Inflammatory macrophage treated with lipopolysaccharide for 4 hours (primary cell): ENCODE measurements at regions not wholly inside any gene's neighbourhood (a gene's known extent, or its start where the extent isn't known, plus 50 kb on each side); places are given as distances from the start of the nearest gene placed in this dataset.
A peak's percentile ranks its signal among the peaks of the same experiment; 100 is the strongest.
"Not testable (repeated sequence)": the region's sequence is repeated elsewhere in the genome, so short reads cannot be mapped to it uniquely, and the experiment has no call there.

ENCODE experiments used
- DNase-seq: peaks from one replicate; pipeline ENCODE4 v3.0.0-alpha.2; 2020

- no peak for DNase-seq
Observed at GRCh38 chr5:101721543-101721942, 574.5 kb downstream of the SLCO4C1 start.

GRCh38 chr5:101720033-101720432 lies 576.1 kb downstream of the SLCO4C1 start:
- no peak for DNase-seq

- no peak for DNase-seq
Observed at GRCh38 chr5:101717721-101718120, 578.4 kb downstream of the SLCO4C1 start.

GRCh38 chr5:101716941-101717340 lies 579.1 kb downstream of the SLCO4C1 start:
- no peak for DNase-seq

- DNase-seq: not testable (repeated sequence)
Observed at GRCh38 chr5:101715790-101716189, 580.3 kb downstream of the SLCO4C1 start.

- DNase-seq: no peak
Observed at GRCh38 chr5:101689306-101689705, 606.8 kb downstream of the SLCO4C1 start.

- peak; percentile 20 for DNase-seq
Observed at GRCh38 chr5:101688156-101688555, 607.9 kb downstream of the SLCO4C1 start.

- peak; percentile 74 for DNase-seq
Observed at GRCh38 chr5:101687349-101687985, 608.6 kb downstream of the SLCO4C1 start.

GRCh38 chr5:101686536-101687157 lies 609.4 kb downstream of the SLCO4C1 start:
- no peak for DNase-seq

GRCh38 chr5:101679816-101680215 lies 616.3 kb downstream of the SLCO4C1 start:
- peak; percentile 43 for DNase-seq

- peak; percentile 54 for DNase-seq
Observed at GRCh38 chr5:101678481-101679193, 617.4 kb downstream of the SLCO4C1 start.

- DNase-seq: no peak
Observed at GRCh38 chr5:101677961-101678360, 618.1 kb downstream of the SLCO4C1 start.

- peak; percentile 13 for DNase-seq
Observed at GRCh38 chr5:101676646-101677045, 619.4 kb downstream of the SLCO4C1 start.

GRCh38 chr5:101675510-101676219 lies 620.4 kb downstream of the SLCO4C1 start:
- DNase-seq: no peak

GRCh38 chr5:101673120-101673519 lies 623.0 kb downstream of the SLCO4C1 start:
- peak; percentile 16 for DNase-seq

GRCh38 chr5:101664071-101664791 lies 631.9 kb downstream of the SLCO4C1 start:
- no peak for DNase-seq

- peak; percentile 2 for DNase-seq
Observed at GRCh38 chr5:101663543-101663942, 632.5 kb downstream of the SLCO4C1 start.

- no peak for DNase-seq
Observed at GRCh38 chr5:101662263-101662662, 633.8 kb downstream of the SLCO4C1 start.

GRCh38 chr5:101658433-101658832 lies 637.7 kb downstream of the SLCO4C1 start:
- DNase-seq: no peak

GRCh38 chr5:101653996-101654395 lies 642.1 kb downstream of the SLCO4C1 start:
- DNase-seq: no peak

GRCh38 chr5:101647861-101648260 lies 648.2 kb downstream of the SLCO4C1 start:
- DNase-seq: no peak

GRCh38 chr5:101643794-101644193 lies 652.3 kb downstream of the SLCO4C1 start:
- DNase-seq: peak; percentile 6

GRCh38 chr5:101637599-101637998 lies 658.5 kb downstream of the SLCO4C1 start:
- no peak for DNase-seq
